Esophagus mucosa (tissue), 1 donor: ENCODE measurements at regions not wholly inside any gene's neighbourhood (a gene's known extent, or its start where the extent isn't known, plus 50 kb on each side); places are given as distances from the start of the nearest gene placed in this dataset.
"Not testable (repeated sequence)": the region's sequence is repeated elsewhere in the genome, so short reads cannot be mapped to it uniquely, and the experiment has no call there.

Experiments used
- ATAC-seq: fragments of 200-7000 bp; cut with Tn5 transposase; one replicate; pipeline ENCODE4 v1.9.1; 2020
- donor health status: DM: yes; HTN: yes; CAD: no.

- ATAC-seq, result peak; percentile 43
Observed at GRCh38 chr5:111859533-111860270, 102.7 kb upstream of the NREP start.

GRCh38 chr5:111859031-111859430 is 102.0 kb upstream of the NREP start:
- ATAC-seq, result no peak

- ATAC-seq, result no peak
Observed at GRCh38 chr5:111857623-111858022, 100.6 kb upstream of the NREP start.

- no peak for ATAC-seq
Observed at GRCh38 chr5:111856876-111857466, 100.0 kb upstream of the NREP start.

GRCh38 chr5:111855356-111855755 is 98.4 kb upstream of the NREP start:
- no peak for ATAC-seq

GRCh38 chr5:111854186-111854585 is 97.2 kb upstream of the NREP start:
- ATAC-seq, result no peak

- no peak for ATAC-seq
Observed at GRCh38 chr5:111853748-111854147, 96.8 kb upstream of the NREP start.

GRCh38 chr5:111851631-111852548 is 94.9 kb upstream of the NREP start:
- no peak for ATAC-seq

GRCh38 chr5:111848476-111848875 is 91.5 kb upstream of the NREP start:
- no peak for ATAC-seq

- no peak for ATAC-seq
Observed at GRCh38 chr5:111847052-111847925, 90.3 kb upstream of the NREP start.

- ATAC-seq, result no peak
Observed at GRCh38 chr5:111840036-111840674, 83.2 kb upstream of the NREP start.

GRCh38 chr5:111839438-111839837 is 82.4 kb upstream of the NREP start:
- no peak for ATAC-seq

- ATAC-seq, result no peak
Observed at GRCh38 chr5:111836426-111836825, 79.4 kb upstream of the NREP start.

- ATAC-seq, result no peak
Observed at GRCh38 chr5:111834926-111835599, 78.1 kb upstream of the NREP start.

- peak; percentile 98 for ATAC-seq
Observed at GRCh38 chr5:111830333-111830732, 73.3 kb upstream of the NREP start.

- ATAC-seq, result peak; percentile 68
Observed at GRCh38 chr5:111829701-111830100, 72.7 kb upstream of the NREP start.

GRCh38 chr5:111826064-111826463 is 69.1 kb upstream of the NREP start:
- no peak for ATAC-seq

GRCh38 chr5:111820072-111820471 is 63.1 kb upstream of the NREP start:
- no peak for ATAC-seq

GRCh38 chr5:111819028-111819427 is 62.0 kb upstream of the NREP start:
- not testable (repeated sequence) for ATAC-seq

- no peak for ATAC-seq
Observed at GRCh38 chr5:111813537-111813936, 56.5 kb upstream of the NREP start.

GRCh38 chr5:111810112-111810511 is 53.1 kb upstream of the NREP start:
- no peak for ATAC-seq
